HG02840 (cell line): ENCODE measurements at regions not wholly inside any gene's neighbourhood (a gene's known extent, or its start where the extent isn't known, plus 50 kb on each side); places are given as distances from the start of the nearest gene placed in this dataset.

Source experiments
- ATAC-seq: cut with Tn5 transposase; IDR thresholded peaks from one replicate; pipeline ENCODE4 v1.9.1; 2021; ENCODE audit warnings: mild to moderate bottlenecking, moderate library complexity, moderate number of reproducible peaks; ENCODE audit not compliant: unreplicated experiment, low FRiP score

GRCh38 chr5:4206127-4206526 lies 610.5 kb downstream of the IRX1 start:
- no peak for ATAC-seq

- no peak for ATAC-seq
Measured at GRCh38 chr5:4207486-4207885, 611.9 kb downstream of the IRX1 start.

GRCh38 chr5:4208537-4208936 lies 612.9 kb downstream of the IRX1 start:
- no peak for ATAC-seq

- no peak for ATAC-seq
Measured at GRCh38 chr5:4208996-4209395, 613.4 kb downstream of the IRX1 start.

- ATAC-seq: no peak
Measured at GRCh38 chr5:4212071-4212739, 616.6 kb downstream of the IRX1 start.

- no peak for ATAC-seq
Measured at GRCh38 chr5:4212981-4213819, 617.6 kb downstream of the IRX1 start.

- ATAC-seq: no peak
Measured at GRCh38 chr5:4215143-4215542, 619.5 kb downstream of the IRX1 start.

GRCh38 chr5:4216142-4216541 lies 620.5 kb downstream of the IRX1 start:
- no peak for ATAC-seq

GRCh38 chr5:4220016-4220415 lies 624.4 kb downstream of the IRX1 start:
- ATAC-seq: no peak

GRCh38 chr5:4221048-4221447 lies 625.4 kb downstream of the IRX1 start:
- no peak for ATAC-seq

- ATAC-seq: no peak
Measured at GRCh38 chr5:4222147-4222546, 626.5 kb downstream of the IRX1 start.

GRCh38 chr5:4222821-4223220 lies 627.2 kb downstream of the IRX1 start:
- no peak for ATAC-seq

- no peak for ATAC-seq
Measured at GRCh38 chr5:4225741-4226140, 630.1 kb downstream of the IRX1 start.

- no peak for ATAC-seq
Measured at GRCh38 chr5:4226565-4226964, 630.9 kb downstream of the IRX1 start.

GRCh38 chr5:4228708-4229107 lies 633.1 kb downstream of the IRX1 start:
- no peak for ATAC-seq

GRCh38 chr5:4229414-4230292 lies 634.0 kb downstream of the IRX1 start:
- no peak for ATAC-seq

GRCh38 chr5:4230471-4230785 lies 634.8 kb downstream of the IRX1 start:
- no peak for ATAC-seq

GRCh38 chr5:4230786-4231641 lies 635.4 kb downstream of the IRX1 start:
- ATAC-seq: no peak

- no peak for ATAC-seq
Measured at GRCh38 chr5:4232084-4232483, 636.5 kb downstream of the IRX1 start.

GRCh38 chr5:4233671-4234070 lies 638.0 kb downstream of the IRX1 start:
- ATAC-seq: no peak
